K562 (cell line): ENCODE measurements at regions not wholly inside any gene's neighbourhood (a gene's known extent, or its start where the extent isn't known, plus 50 kb on each side); places are given as distances from the start of the nearest gene placed in this dataset.

Experiments used
- CREBBP ChIP-seq: IDR thresholded peaks from one replicate; pipeline ENCODE4 v1.6.1; 2012; ENCODE audit warnings: low read depth, mild to moderate bottlenecking, control low read depth, inconsistent platforms, low read length
- FOXM1 ChIP-seq, 2 experiments: fragments of 450-650 bp in 1 of 2; sonication (generic) in 1 of 2; formaldehyde crosslinking in 1 of 2; IDR thresholded peaks; 2 replicates each; pipeline versions ENCODE4 v1.6.1 to v1.9.0; 2017 to 2022; ENCODE audit warnings: low read depth in 2 of 2, mild to moderate bottlenecking in 2 of 2, missing genetic modification reagents in 1 of 2, moderate library complexity in 1 of 2
- GATA2 ChIP-seq: sonication (generic); formaldehyde crosslinking; IDR thresholded peaks from 2 replicates; pipeline ENCODE4 v1.4.0; 2020; ENCODE audit warnings: mild to moderate bottlenecking, missing genetic modification reagents
- KLF10 ChIP-seq: fragments of 250-450 bp; sonication (Bioruptor Pico); IDR thresholded peaks from 2 replicates; pipeline ENCODE4 v1.6.1; 2021; ENCODE audit warnings: matching md5 sums
- LCOR ChIP-seq: sonication (generic); formaldehyde crosslinking; IDR thresholded peaks from 2 replicates; pipeline ENCODE4 v1.8.0; 2022; ENCODE audit warnings: mild to moderate bottlenecking, missing genetic modification reagents
- MAFG ChIP-seq: fragments of 450-650 bp; conservative IDR thresholded peaks from 2 replicates; pipeline ENCODE4 v1.6.1; 2016; ENCODE audit warnings: missing genetic modification characterization, missing compliant biosample characterization
- MCM7 ChIP-seq, 2 experiments: fragments of 450-650 bp; IDR thresholded peaks; 2 replicates each; pipeline ENCODE4 v1.6.1; 2016 to 2018
- MYBL2 ChIP-seq, 2 experiments: fragments of 450-650 bp in 1 of 2; sonication (generic) in 1 of 2; formaldehyde crosslinking in 1 of 2; IDR thresholded peaks; 2 replicates each; pipeline versions ENCODE4 v1.6.1 to v1.8.1; 2017 to 2022; ENCODE audit warnings: borderline replicate concordance in 1 of 2, inconsistent platforms in 1 of 2, low read depth in 1 of 2, mild to moderate bottlenecking in 1 of 2, missing genetic modification reagents in 1 of 2, moderate library complexity in 1 of 2
- PHF20 ChIP-seq: fragments of 450-650 bp; IDR thresholded peaks from 2 replicates; pipeline ENCODE4 v1.6.1; 2018; ENCODE audit not compliant: partially characterized antibody
- SMC3 ChIP-seq: conservative IDR thresholded peaks from 2 replicates; pipeline ENCODE4 v1.6.1; 2011; ENCODE audit warnings: low read depth, low read length, improper control_type of control experiment; ENCODE audit not compliant: insufficient read depth
- TAL1 ChIP-seq: fragments of 450-650 bp; IDR thresholded peaks from 2 replicates; pipeline ENCODE4 v1.6.1; 2016; ENCODE audit warnings: mild to moderate bottlenecking
- THRAP3 ChIP-seq: fragments of 450-650 bp; IDR thresholded peaks from 2 replicates; pipeline ENCODE4 v1.6.1; 2016; ENCODE audit warnings: mild to moderate bottlenecking, inconsistent platforms, borderline replicate concordance
- XRCC5 ChIP-seq: fragments of 200-400 bp; formaldehyde crosslinking; IDR thresholded peaks from 2 replicates; pipeline ENCODE4 v1.6.1; 2017; ENCODE audit warnings: low read depth, mild to moderate bottlenecking, low read length
- ZFP1 ChIP-seq: fragments of 450-650 bp; formaldehyde crosslinking; IDR thresholded peaks from 2 replicates; pipeline ENCODE4 v1.4.0; 2020; ENCODE audit warnings: mild to moderate bottlenecking, mixed read lengths
- ZNF143 ChIP-seq: sonication (generic); formaldehyde crosslinking; IDR thresholded peaks from 2 replicates; pipeline ENCODE4 v1.9.0; 2022; ENCODE audit warnings: mild to moderate bottlenecking, missing genetic modification reagents
- ZNF146 ChIP-seq: IDR thresholded peaks from one replicate; pipeline ENCODE4 v1.6.1; 2018; ENCODE audit warnings: missing compliant biosample characterization; ENCODE audit not compliant: unreplicated experiment
- ZNF561 ChIP-seq: fragments of 450-650 bp; formaldehyde crosslinking; conservative IDR thresholded peaks from 2 replicates; pipeline ENCODE4 v1.4.0; 2020; ENCODE audit warnings: mild to moderate bottlenecking, moderate library complexity
- TF ChIP-seq, protein P1 (sequence below): fragments of 450-650 bp; IDR thresholded peaks from 2 replicates; pipeline ENCODE4 v1.6.1; 2017; ENCODE audit warnings: antibody characterized with exemption
- TF ChIP-seq, protein P2 (sequence below): fragments of 450-650 bp; IDR thresholded peaks from 2 replicates; pipeline ENCODE4 v1.7.1; 2018; ENCODE audit warnings: mild to moderate bottlenecking, low read depth; ENCODE audit not compliant: partially characterized antibody

DNA sequence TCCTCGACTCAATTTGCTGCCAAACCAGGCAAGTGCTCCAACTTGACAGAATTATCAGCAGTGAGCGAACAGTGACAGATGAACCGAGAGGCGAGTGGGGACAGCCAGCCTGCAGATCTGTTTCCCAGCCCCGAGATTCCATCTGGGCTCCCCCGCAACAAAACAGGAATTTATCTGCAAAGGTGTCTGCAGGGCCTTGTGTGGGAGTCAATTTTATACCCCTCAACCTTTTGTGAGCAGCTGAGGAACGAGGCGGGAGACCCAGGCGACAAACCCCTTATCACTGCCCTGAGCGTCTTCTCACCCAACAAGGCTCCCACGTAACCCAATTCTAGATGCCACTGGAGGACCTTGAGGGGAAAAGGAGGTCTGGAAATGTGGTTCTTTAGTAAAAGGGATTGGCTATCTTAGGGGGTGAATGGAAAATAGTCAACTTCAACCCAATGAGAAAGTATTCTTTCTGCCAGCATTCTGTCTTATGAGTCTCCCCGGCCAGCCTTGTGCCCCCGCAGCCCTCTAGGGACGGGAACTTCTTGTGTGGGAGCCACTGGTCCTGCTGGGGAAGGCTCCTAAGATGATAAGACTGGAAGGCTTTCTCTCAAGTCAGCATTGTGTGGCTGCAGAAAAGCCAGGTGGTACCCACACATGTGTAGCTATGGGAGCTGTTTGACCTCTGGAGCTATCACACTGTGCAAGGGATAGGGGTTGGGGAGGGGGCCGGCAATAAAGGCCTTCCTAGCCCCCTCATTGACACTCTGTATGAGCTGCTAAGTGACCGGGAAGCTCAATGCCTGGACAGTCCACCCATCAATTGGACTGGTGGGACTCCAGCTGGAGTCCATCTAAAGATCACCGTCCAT, 527.9 kb downstream of the SHQ1 start (continued):
- TF ChIP-seq, protein P1, sequence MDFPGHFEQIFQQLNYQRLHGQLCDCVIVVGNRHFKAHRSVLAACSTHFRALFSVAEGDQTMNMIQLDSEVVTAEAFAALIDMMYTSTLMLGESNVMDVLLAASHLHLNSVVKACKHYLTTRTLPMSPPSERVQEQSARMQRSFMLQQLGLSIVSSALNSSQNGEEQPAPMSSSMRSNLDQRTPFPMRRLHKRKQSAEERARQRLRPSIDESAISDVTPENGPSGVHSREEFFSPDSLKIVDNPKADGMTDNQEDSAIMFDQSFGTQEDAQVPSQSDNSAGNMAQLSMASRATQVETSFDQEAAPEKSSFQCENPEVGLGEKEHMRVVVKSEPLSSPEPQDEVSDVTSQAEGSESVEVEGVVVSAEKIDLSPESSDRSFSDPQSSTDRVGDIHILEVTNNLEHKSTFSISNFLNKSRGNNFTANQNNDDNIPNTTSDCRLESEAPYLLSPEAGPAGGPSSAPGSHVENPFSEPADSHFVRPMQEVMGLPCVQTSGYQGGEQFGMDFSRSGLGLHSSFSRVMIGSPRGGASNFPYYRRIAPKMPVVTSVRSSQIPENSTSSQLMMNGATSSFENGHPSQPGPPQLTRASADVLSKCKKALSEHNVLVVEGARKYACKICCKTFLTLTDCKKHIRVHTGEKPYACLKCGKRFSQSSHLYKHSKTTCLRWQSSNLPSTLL = no peak
- TF ChIP-seq ZFP1 (CRISPR knock-in tag) (no peak), ZNF143 (CRISPR knock-in tag) (no peak), TAL1 (no peak), SMC3 (no peak), THRAP3 (no peak), PHF20 (no peak), FOXM1 (IDR thresholded peaks at IDR 0.05; ENCODE audit: low read depth) (no peak), FOXM1 (CRISPR knock-in tag; IDR thresholded peaks at IDR 0.05; ENCODE audit: low read depth) (no peak), ZNF146 (CRISPR knock-in tag) (no peak), CREBBP (no peak), MCM7 (IDR thresholded peaks at IDR 0.05) (no peak), MAFG (tag) (no peak), GATA2 (no peak), XRCC5 (no peak), MYBL2 (IDR thresholded peaks at IDR 0.05; ENCODE audit: low read depth) (no peak), MYBL2 (CRISPR knock-in tag; IDR thresholded peaks at IDR 0.05; ENCODE audit: borderline replicate concordance) (no peak), LCOR (CRISPR knock-in tag) (no peak), ZNF561 (CRISPR knock-in tag) (no peak), KLF10 (no peak)
- TF ChIP-seq, protein P2, sequence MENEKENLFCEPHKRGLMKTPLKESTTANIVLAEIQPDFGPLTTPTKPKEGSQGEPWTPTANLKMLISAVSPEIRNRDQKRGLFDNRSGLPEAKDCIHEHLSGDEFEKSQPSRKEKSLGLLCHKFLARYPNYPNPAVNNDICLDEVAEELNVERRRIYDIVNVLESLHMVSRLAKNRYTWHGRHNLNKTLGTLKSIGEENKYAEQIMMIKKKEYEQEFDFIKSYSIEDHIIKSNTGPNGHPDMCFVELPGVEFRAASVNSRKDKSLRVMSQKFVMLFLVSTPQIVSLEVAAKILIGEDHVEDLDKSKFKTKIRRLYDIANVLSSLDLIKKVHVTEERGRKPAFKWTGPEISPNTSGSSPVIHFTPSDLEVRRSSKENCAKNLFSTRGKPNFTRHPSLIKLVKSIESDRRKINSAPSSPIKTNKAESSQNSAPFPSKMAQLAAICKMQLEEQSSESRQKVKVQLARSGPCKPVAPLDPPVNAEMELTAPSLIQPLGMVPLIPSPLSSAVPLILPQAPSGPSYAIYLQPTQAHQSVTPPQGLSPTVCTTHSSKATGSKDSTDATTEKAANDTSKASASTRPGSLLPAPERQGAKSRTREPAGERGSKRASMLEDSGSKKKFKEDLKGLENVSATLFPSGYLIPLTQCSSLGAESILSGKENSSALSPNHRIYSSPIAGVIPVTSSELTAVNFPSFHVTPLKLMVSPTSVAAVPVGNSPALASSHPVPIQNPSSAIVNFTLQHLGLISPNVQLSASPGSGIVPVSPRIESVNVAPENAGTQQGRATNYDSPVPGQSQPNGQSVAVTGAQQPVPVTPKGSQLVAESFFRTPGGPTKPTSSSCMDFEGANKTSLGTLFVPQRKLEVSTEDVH = no peak
